ENCODE measurements at regions not wholly inside any gene's neighbourhood (a gene's known extent, or its start where the extent isn't known, plus 50 kb on each side); places are given as distances from the start of the nearest gene placed in this dataset.

GRCh38 chr6:40906759-40907158 lies 132.3 kb downstream of the UNC5CL start:
- DNase-seq: no peak

- DNase-seq: no peak
Observed at GRCh38 chr6:40904583-40905194, 134.3 kb downstream of the UNC5CL start.

GRCh38 chr6:40903456-40903855 lies 135.6 kb downstream of the UNC5CL start:
- DNase-seq: no peak

GRCh38 chr6:40901322-40902055 lies 137.5 kb downstream of the UNC5CL start:
- no peak for DNase-seq

- DNase-seq: no peak
Observed at GRCh38 chr6:40900791-40901190, 138.2 kb downstream of the UNC5CL start.

- DNase-seq: no peak
Observed at GRCh38 chr6:40899684-40900155, 139.3 kb downstream of the UNC5CL start.

- no peak for DNase-seq
Observed at GRCh38 chr6:40898073-40898472, 140.9 kb downstream of the UNC5CL start.

- DNase-seq: no peak
Observed at GRCh38 chr6:40897390-40898003, 141.5 kb downstream of the UNC5CL start.

- DNase-seq: no peak
Observed at GRCh38 chr6:40896696-40897095, 142.3 kb downstream of the UNC5CL start.

- no peak for DNase-seq
Observed at GRCh38 chr6:40894962-40895799, 143.8 kb downstream of the UNC5CL start.

- DNase-seq: no peak
Observed at GRCh38 chr6:40893021-40893420, 146.0 kb downstream of the UNC5CL start.

GRCh38 chr6:40892223-40892622 lies 146.8 kb downstream of the UNC5CL start:
- DNase-seq: no peak

- no peak for DNase-seq
Observed at GRCh38 chr6:40891686-40892085, 147.3 kb downstream of the UNC5CL start.

- no peak for DNase-seq
Observed at GRCh38 chr6:40891131-40891530, 147.9 kb downstream of the UNC5CL start.

- no peak for DNase-seq
Observed at GRCh38 chr6:40889137-40889832, 149.7 kb downstream of the UNC5CL start.

- DNase-seq: no peak
Observed at GRCh38 chr6:40888456-40888990, 150.5 kb downstream of the UNC5CL start.

- no peak for DNase-seq
Observed at GRCh38 chr6:40887792-40888340, 151.2 kb downstream of the UNC5CL start.

GRCh38 chr6:40887079-40887791 lies 151.8 kb downstream of the UNC5CL start:
- no peak for DNase-seq

- DNase-seq: no peak
Observed at GRCh38 chr6:40885139-40885774, 153.8 kb downstream of the UNC5CL start.

GRCh38 chr6:40882323-40882997 lies 156.6 kb downstream of the UNC5CL start:
- DNase-seq: no peak
